ENCODE measurements at regions not wholly inside any gene's neighbourhood (a gene's known extent, or its start where the extent isn't known, plus 50 kb on each side); places are given as distances from the start of the nearest gene placed in this dataset.

- TF ChIP-seq EZH2phosphoT487 (IDR thresholded peaks at IDR 0.05; ENCODE audit: insufficient read depth, low read depth), result no peak
- no peak for TF ChIP-seq EZH2 (IDR thresholded peaks at IDR 0.05; ENCODE audit: insufficient read depth, poor library complexity, severe bottlenecking)
Observed at GRCh38 chr6:117145940-117146339, 119.4 kb upstream of the VGLL2 start.
